GM12878 (cell line): ENCODE measurements at regions not wholly inside any gene's neighbourhood (a gene's known extent, or its start where the extent isn't known, plus 50 kb on each side); places are given as distances from the start of the nearest gene placed in this dataset.

Experiments used
- ATAC-seq: fragments of 200-7000 bp; cut with Tn5 transposase; 3 replicates; pipeline ENCODE4 v1.9.1; 2020; ENCODE audit warnings: mild to moderate bottlenecking, moderate library complexity
- BruUV-seq: library from RNA; stranded (reverse); fragments of 400-500 nt; replicated peaks from 2 replicates; lab custom pipeline; 2021; lab: Mats Ljungman, UMichigan
- CTCF ChIA-PET: fragments of 300-600 bp; sonication (Branson Sonifier 250); formaldehyde crosslinking; extraction: SDS; loops from one replicate; lab custom pipeline; 2021; ENCODE audit warnings: inconsistent platforms; lab: Yijun Ruan, JAX
- POLR2A ChIA-PET: fragments of 350-600 bp; formaldehyde crosslinking; extraction: SDS; loops from one replicate; lab custom pipeline; 2021; ENCODE audit warnings: inconsistent platforms; lab: Charles Lee
- RAD21 ChIA-PET: fragments of 300-600 bp; sonication (Branson Sonifier 250); formaldehyde crosslinking; loops from one replicate; lab custom pipeline; 2023; ENCODE audit warnings: antibody characterized with exemption; ENCODE audit not compliant: unreplicated experiment; lab: Charles Lee
- SMC1A ChIA-PET: fragments of 300-600 bp; sonication (Branson Sonifier 250); formaldehyde crosslinking; loops from one replicate; lab custom pipeline; 2023; ENCODE audit not compliant: unreplicated experiment, uncharacterized antibody; lab: Charles Lee
- DNase-seq: peaks from one replicate; pipeline ENCODE4 v3.0.0-alpha.2; 2011; ENCODE audit warnings: low read depth, low spot score
- FAIRE-seq: peaks from 3 replicates; lab custom pipeline; 2011; peaks lifted over from hg19 to GRCh38; lab: Jason Lieb, UNC
- H2AFZ ChIP-seq: 2 replicates; pipeline ENCODE4 v1.6.0; 2011; ENCODE audit warnings: low read depth, low read length, control low read depth; ENCODE audit not compliant: control insufficient read depth
- H3K27ac ChIP-seq: 2 replicates; pipeline ENCODE4 v1.5.1; 2011; ENCODE audit warnings: control low read depth; ENCODE audit not compliant: control insufficient read depth, insufficient read depth
- H3K27me3 ChIP-seq, 2 experiments: replicated peaks in 1 of 2; 2 replicates each; pipeline versions ENCODE4 v1.6.0 to v1.6.1; 2011; ENCODE audit warnings: low read length in 1 of 2; ENCODE audit not compliant: control insufficient read depth in 2 of 2, insufficient read depth in 2 of 2
- H3K36me3 ChIP-seq, 2 experiments: 2 replicates each; pipeline ENCODE4 v1.5.1; 2011; ENCODE audit warnings: low read length in 1 of 2; ENCODE audit not compliant: control insufficient read depth in 2 of 2, insufficient read depth in 2 of 2
- H3K4me1 ChIP-seq: 2 replicates; pipeline ENCODE4 v1.6.1; 2011; ENCODE audit warnings: mild to moderate bottlenecking, low read length, moderate library complexity, mixed read lengths; ENCODE audit not compliant: control insufficient read depth, insufficient read depth
- H3K4me2 ChIP-seq: 2 replicates; pipeline ENCODE4 v1.6.0; 2011; ENCODE audit warnings: control low read depth; ENCODE audit not compliant: control insufficient read depth, insufficient read depth
- H3K4me3 ChIP-seq: fragments of 200-600 bp; sonication (generic); 2 replicates; pipeline ENCODE4 v1.5.1; 2016
- H3K79me2 ChIP-seq: 2 replicates; pipeline ENCODE4 v1.6.0; 2011; ENCODE audit warnings: low read length; ENCODE audit not compliant: control insufficient read depth, insufficient read depth
- H3K9ac ChIP-seq: 2 replicates; pipeline ENCODE4 v1.8.0; 2011; ENCODE audit warnings: low read length, control low read depth, mixed read lengths; ENCODE audit not compliant: control insufficient read depth, insufficient read depth
- H3K9me3 ChIP-seq: replicated peaks from 3 replicates; pipeline ENCODE4 v1.5.1; 2011; ENCODE audit warnings: mild to moderate bottlenecking, low read length; ENCODE audit not compliant: control insufficient read depth, insufficient read depth
- H4K20me1 ChIP-seq: 2 replicates; pipeline ENCODE4 v1.6.0; 2011; ENCODE audit not compliant: control insufficient read depth, insufficient read depth
- CEBPB ChIP-seq, 2 experiments: fragments of 150-350 bp in 1 of 2; IDR thresholded peaks; 2 replicates each; pipeline ENCODE4 v1.6.1; 2012 to 2014; ENCODE audit warnings: low read depth in 2 of 2, low read length in 2 of 2, borderline replicate concordance in 1 of 2, inconsistent platforms in 1 of 2
- EED ChIP-seq: sonication (generic); IDR thresholded peaks from 2 replicates; pipeline ENCODE4 v1.6.1; 2016; ENCODE audit warnings: antibody characterized with exemption, low read depth
- LARP7 ChIP-seq: fragments of 450-650 bp; IDR thresholded peaks from 2 replicates; pipeline ENCODE4 v1.6.1; 2017; ENCODE audit warnings: mild to moderate bottlenecking
- NRF1 ChIP-seq: conservative IDR thresholded peaks from 2 replicates; pipeline ENCODE4 v1.6.1; 2011; ENCODE audit warnings: mild to moderate bottlenecking, low read depth, low read length, improper control_type of control experiment
- PML ChIP-seq: IDR thresholded peaks from 2 replicates; pipeline ENCODE4 v1.6.1; 2012; ENCODE audit warnings: low read length, inconsistent platforms
- SIX5 ChIP-seq: IDR thresholded peaks from 2 replicates; pipeline ENCODE4 v1.6.1; 2011; ENCODE audit warnings: mild to moderate bottlenecking, low read depth, low read length, moderate library complexity; ENCODE audit not compliant: severe bottlenecking
- SMAD1 ChIP-seq: fragments of 450-650 bp; IDR thresholded peaks from 2 replicates; pipeline ENCODE4 v1.6.1; 2018; ENCODE audit warnings: mild to moderate bottlenecking, low read depth; ENCODE audit not compliant: partially characterized antibody
- SMAD5 ChIP-seq: IDR thresholded peaks from 2 replicates; pipeline ENCODE4 v1.6.1; 2016; ENCODE audit warnings: antibody characterized with exemption, low read depth
- ZBTB40 ChIP-seq: fragments of 450-650 bp; IDR thresholded peaks from 2 replicates; pipeline ENCODE4 v1.6.1; 2016; ENCODE audit warnings: mild to moderate bottlenecking, moderate library complexity, borderline replicate concordance
- WGBS: methylation state at CpG from one replicate; pipeline ENCODE4 v1.1.6; 2016; ENCODE audit warnings: low lambda C conversion rate; ENCODE audit not compliant: insufficient replicate concordance, insufficient coverage; ENCODE audit errors: missing lambda C conversion rate; 5-methylcytosine and 5-hydroxymethylcytosine counted together
- in situ Hi-C: fragments of 300-500 bp; cut with MboI; formaldehyde crosslinking; loops from 9 replicates; pipeline ENCODE4 v1.14.3; 2018; ENCODE audit warnings: mixed read lengths
- intact Hi-C: fragments of 100-400 bp; cut with micrococcal nuclease; formaldehyde crosslinking; loops from one replicate; pipeline ENCODE4 v1.14.2; 2022; ENCODE audit not compliant: unreplicated experiment
- TF ChIP-seq, protein P1 (sequence below): fragments of 450-650 bp; IDR thresholded peaks from 2 replicates; pipeline ENCODE4 v1.6.1; 2018; ENCODE audit warnings: borderline replicate concordance, mild to moderate bottlenecking; ENCODE audit not compliant: partially characterized antibody
- TF ChIP-seq, protein P2 (sequence below): fragments of 450-650 bp; IDR thresholded peaks from 2 replicates; pipeline ENCODE4 v1.6.1; 2017; ENCODE audit warnings: mild to moderate bottlenecking, moderate library complexity
- TF ChIP-seq, protein P3 (sequence below): fragments of 450-650 bp; IDR thresholded peaks from 2 replicates; pipeline ENCODE4 v1.6.1; 2014; ENCODE audit warnings: mild to moderate bottlenecking

DNA sequence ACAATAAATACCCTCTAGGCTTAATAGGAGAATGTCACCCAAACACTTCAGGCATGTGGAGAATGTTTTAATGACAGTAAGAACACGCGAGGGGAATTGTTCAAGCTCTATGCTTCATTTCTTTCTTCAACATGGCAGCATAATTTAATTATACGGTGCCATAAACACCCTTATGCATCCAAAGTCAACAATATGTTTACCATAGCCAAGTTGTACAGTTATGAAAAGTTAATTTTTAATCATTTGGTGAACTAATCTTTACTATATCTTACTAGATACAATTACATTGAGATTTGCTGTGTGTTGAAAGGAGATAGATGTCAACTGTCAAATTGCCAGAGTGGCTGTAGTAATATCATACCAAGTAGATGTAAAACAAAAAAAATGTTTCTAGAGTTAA is 185.9 kb upstream of the NBEA start (continued):
- no peak for TF ChIP-seq NRF1
- TF ChIP-seq, protein P1, sequence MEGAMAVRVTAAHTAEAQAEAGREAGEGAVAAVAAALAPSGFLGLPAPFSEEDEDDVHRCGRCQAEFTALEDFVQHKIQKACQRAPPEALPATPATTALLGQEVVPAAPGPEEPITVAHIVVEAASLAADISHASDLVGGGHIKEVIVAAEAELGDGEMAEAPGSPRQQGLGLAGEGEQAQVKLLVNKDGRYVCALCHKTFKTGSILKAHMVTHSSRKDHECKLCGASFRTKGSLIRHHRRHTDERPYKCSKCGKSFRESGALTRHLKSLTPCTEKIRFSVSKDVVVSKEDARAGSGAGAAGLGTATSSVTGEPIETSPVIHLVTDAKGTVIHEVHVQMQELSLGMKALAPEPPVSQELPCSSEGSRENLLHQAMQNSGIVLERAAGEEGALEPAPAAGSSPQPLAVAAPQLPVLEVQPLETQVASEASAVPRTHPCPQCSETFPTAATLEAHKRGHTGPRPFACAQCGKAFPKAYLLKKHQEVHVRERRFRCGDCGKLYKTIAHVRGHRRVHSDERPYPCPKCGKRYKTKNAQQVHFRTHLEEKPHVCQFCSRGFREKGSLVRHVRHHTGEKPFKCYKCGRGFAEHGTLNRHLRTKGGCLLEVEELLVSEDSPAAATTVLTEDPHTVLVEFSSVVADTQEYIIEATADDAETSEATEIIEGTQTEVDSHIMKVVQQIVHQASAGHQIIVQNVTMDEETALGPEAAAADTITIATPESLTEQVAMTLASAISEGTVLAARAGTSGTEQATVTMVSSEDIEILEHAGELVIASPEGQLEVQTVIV, result no peak
- TF ChIP-seq, protein P2, sequence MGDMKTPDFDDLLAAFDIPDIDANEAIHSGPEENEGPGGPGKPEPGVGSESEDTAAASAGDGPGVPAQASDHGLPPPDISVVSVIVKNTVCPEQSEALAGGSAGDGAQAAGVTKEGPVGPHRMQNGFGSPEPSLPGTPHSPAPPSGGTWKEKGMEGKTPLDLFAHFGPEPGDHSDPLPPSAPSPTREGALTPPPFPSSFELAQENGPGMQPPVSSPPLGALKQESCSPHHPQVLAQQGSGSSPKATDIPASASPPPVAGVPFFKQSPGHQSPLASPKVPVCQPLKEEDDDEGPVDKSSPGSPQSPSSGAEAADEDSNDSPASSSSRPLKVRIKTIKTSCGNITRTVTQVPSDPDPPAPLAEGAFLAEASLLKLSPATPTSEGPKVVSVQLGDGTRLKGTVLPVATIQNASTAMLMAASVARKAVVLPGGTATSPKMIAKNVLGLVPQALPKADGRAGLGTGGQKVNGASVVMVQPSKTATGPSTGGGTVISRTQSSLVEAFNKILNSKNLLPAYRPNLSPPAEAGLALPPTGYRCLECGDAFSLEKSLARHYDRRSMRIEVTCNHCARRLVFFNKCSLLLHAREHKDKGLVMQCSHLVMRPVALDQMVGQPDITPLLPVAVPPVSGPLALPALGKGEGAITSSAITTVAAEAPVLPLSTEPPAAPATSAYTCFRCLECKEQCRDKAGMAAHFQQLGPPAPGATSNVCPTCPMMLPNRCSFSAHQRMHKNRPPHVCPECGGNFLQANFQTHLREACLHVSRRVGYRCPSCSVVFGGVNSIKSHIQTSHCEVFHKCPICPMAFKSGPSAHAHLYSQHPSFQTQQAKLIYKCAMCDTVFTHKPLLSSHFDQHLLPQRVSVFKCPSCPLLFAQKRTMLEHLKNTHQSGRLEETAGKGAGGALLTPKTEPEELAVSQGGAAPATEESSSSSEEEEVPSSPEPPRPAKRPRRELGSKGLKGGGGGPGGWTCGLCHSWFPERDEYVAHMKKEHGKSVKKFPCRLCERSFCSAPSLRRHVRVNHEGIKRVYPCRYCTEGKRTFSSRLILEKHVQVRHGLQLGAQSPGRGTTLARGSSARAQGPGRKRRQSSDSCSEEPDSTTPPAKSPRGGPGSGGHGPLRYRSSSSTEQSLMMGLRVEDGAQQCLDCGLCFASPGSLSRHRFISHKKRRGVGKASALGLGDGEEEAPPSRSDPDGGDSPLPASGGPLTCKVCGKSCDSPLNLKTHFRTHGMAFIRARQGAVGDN, result no peak

DNA sequence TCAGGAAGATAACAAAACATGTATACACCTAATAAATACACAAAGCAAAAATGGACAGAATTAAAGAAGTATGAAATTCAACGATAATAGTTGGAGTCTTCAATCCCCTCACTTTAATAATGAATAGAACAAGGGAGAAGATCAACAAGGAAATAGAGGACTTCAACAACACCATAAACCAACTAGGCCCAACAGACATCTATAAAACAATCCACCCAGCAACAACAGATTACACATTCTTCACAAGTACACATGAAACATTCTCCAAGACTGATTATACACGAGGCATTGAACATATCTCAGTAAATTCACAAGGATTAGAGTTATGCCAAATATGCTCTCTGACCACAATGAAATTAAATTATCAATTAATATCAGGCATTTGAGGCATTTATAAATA is 185.5 kb upstream of the NBEA start:
- Histone ChIP-seq H3K27me3 (no peaks in the 10 kb centered on the region), H3K4me3 (no peak overlapping the region), H3K4me2 (no peak overlapping the region), H3K27ac (no peak overlapping the region), H2AFZ (no peak overlapping the region), H4K20me1 (no peaks in the 10 kb centered on the region), H3K9ac (no peak overlapping the region), H3K79me2 (no peaks in the 10 kb centered on the region), H3K9me3 (no peaks in the 10 kb centered on the region; the same call in 2 of the 3 replicates), H3K4me1 (no peaks in the 10 kb centered on the region), H3K36me3 (no peaks in the 10 kb centered on the region)
- ChIA-PET RAD21 (no interaction called here), POLR2A (no interaction called here), SMC1A (no interaction called here), CTCF (no interaction called here)
- DNase-seq (no peak), ATAC-seq (no peak), FAIRE-seq (no peak)
- BruUV-seq, result no TSS peak
- WGBS, result 38% methylated on average over 2 of the region's 2 CpGs
- intact Hi-C loops (no loop called here), in situ Hi-C loops (no loop called here)
- TF ChIP-seq LARP7 (no peak), CEBPB (IDR thresholded peaks at IDR 0.05; ENCODE audit: borderline replicate concordance in 1 of 2, low read depth in 2 of 2, low read length in 2 of 2) (no peak), ZBTB40 (no peak), PML (no peak), SMAD5 (no peak), EED (no peak), SIX5 (no peak), SMAD1 (no peak)
- TF ChIP-seq, protein P3, sequence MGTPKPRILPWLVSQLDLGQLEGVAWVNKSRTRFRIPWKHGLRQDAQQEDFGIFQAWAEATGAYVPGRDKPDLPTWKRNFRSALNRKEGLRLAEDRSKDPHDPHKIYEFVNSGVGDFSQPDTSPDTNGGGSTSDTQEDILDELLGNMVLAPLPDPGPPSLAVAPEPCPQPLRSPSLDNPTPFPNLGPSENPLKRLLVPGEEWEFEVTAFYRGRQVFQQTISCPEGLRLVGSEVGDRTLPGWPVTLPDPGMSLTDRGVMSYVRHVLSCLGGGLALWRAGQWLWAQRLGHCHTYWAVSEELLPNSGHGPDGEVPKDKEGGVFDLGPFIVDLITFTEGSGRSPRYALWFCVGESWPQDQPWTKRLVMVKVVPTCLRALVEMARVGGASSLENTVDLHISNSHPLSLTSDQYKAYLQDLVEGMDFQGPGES, result no peak
